Activated T-helper 9 cell treated with anti-CD3 and anti-CD28 coated beads, Interleukin-2, amount 50 U/mL, for 16 hours (primary cell): ENCODE measurements at regions not wholly inside any gene's neighbourhood (a gene's known extent, or its start where the extent isn't known, plus 50 kb on each side); places are given as distances from the start of the nearest gene placed in this dataset.
"Not testable (repeated sequence)": the region's sequence is repeated elsewhere in the genome, so short reads cannot be mapped to it uniquely, and the experiment has no call there.

Experiments
- DNase-seq: peaks from one replicate; pipeline ENCODE4 v3.0.0-alpha.2; 2020; ENCODE audit warnings: low read depth

DNA sequence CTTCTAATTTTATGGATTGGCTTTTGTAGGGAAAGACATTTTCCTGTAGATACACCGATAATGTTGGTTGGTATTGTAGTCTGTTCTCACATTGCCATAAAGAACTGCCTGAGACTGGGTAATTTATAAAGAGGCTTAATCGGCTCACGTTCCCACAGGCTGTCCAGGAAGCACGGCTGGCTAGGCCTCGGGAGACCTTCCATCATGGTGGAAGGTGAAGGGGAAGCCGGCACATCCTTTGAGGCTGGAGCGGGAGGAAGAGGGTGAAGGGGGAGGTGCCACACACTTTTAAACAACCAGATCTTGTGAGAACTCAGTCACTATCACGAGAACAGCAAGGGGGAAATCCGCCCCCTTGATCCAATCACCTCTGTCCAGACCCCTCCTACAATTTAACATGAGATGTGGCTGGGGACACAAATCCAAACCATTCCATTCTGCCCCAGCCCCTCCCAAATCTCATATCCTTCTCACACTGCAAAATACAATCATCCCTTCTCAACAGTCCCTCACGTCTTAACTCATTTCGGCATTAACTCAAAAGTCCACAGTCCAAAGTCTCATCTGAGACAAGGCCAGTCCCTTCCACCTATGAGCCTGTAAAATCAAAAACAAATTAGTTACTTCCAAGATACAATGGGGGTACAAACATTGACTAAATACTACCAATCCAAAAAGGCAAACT lies 66.7 kb upstream of the EIF5 start:
- DNase-seq = no peak

DNA sequence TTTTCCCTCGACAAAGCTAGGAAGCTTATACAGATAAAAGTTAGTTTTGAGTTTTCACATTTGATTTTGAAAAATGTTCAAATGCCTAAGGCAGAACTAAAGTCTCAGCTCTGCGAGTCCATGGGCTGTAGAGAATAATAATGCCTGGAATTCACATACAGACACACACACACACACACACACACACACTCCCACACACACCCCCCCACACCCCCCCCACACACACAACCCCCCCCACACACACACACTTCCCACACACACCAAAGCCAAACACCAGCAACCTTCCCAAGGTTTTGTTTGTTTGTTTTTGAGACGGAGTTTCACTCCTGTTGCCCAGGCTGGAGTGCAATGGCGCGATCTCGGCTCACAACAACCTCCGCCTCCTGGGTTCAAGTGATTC lies 62.8 kb upstream of the EIF5 start:
- no peak for DNase-seq

DNA sequence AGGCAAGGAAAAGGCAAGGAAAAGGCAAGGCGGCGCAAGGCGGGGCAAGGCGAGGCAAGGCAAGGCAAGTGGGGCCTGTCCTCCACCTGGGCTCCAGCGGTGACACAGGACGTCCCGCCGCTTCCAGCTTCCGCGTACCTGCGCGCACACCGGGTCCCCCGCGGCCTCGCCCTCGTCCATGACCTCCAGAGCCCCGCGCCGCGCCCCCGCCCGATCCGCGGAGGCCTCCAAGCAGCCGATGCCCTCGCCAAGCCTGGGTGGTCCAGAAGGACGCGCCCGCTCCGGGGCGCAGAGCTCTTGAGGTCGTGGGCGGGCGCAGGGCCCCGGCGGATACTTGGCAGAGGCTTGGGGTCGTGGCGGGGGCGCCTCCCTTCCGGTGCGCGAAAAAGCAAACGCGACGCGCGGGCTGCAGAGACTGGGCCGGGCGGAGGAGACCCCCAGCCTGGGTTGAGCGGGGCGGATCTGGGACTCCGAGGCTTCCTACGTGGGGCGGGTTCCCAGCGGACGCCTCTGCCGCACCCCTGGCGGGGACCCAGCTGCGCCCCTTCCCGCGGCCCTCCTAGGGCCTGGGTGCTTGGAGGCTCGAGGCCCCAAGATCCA lies 60.8 kb upstream of the EIF5 start:
- DNase-seq = no peak

DNA sequence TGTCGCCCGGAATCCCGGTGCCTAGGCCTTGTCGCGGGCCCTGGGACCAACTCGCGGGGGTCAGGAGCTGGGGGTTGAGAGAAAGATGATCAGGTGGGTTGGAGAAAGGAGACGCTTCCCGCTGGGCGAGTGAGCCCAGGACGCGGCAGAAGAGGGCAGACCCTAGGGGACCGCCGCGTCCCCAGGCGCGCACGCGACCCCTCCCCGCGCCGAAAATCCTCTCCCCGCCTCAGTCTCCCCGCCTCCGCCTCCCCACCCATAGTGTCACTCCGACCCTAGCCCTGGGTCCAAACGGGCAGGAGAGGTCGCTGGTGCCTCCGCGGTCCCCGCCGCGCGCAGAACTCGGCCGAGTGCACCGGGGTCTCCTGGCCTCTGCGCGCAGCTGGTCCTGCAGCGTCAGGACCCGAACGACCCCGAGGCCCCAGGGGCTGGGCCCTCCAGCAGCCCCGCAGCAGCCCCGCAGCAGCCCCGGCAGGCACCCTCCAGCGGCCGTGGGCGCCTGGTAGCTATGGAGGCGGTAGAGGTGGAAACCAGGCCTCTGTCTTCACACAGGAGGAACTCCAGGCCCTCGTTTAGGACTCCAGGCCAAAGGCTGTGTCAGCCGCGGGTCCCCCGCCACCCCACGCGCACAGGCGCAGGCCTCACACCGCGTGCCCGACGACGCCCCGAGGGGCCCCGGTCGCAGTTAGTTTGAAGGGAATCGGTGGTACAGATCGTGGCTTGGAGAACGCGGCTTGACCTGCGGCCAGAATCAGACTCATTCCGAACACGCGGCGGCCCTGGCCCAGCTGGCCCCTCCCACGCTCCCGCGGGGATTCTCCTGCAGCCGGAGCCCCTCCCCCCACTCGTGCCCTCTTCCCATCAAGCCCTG lies 60.1 kb upstream of the EIF5 start:
- no peak for DNase-seq

DNA sequence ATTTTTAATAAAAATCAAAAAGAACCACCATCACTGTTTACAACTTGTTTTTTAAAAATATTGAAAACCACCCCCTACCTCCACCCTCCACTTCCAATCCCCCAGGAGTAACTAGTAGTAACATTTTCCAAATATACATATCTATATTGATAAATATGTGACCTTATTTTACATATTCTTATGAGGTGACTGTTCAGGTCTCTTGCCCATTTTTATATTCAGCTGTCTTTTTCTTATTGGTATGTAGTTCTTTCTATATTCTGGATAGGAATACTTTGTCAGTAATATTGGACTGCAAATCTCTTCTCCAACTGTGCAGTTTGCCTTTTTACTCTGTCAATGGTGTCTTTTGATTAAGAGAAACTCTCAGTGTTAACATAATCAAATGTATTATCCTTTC lies 59.0 kb upstream of the EIF5 start:
- DNase-seq = no peak

DNA sequence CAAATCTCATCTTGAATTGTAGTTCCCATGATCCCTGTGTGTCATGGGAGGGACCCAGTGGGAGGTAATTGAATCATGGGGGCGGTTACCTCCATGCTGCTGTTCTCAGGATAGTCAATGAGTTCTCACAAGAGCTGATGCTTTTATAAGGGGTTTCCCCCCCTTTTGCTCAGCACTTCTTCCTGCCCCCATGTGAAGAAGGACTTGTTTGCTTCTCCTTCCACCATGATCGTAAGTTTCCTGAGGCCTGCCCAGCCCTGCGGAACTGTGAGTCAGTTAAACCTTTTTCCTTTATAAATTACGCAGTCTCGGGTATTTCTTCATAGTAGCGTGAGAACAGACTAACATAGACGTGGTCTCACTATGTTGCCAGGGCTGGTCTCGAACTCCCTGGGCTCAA lies 56.1 kb upstream of the EIF5 start:
- DNase-seq = no peak

DNA sequence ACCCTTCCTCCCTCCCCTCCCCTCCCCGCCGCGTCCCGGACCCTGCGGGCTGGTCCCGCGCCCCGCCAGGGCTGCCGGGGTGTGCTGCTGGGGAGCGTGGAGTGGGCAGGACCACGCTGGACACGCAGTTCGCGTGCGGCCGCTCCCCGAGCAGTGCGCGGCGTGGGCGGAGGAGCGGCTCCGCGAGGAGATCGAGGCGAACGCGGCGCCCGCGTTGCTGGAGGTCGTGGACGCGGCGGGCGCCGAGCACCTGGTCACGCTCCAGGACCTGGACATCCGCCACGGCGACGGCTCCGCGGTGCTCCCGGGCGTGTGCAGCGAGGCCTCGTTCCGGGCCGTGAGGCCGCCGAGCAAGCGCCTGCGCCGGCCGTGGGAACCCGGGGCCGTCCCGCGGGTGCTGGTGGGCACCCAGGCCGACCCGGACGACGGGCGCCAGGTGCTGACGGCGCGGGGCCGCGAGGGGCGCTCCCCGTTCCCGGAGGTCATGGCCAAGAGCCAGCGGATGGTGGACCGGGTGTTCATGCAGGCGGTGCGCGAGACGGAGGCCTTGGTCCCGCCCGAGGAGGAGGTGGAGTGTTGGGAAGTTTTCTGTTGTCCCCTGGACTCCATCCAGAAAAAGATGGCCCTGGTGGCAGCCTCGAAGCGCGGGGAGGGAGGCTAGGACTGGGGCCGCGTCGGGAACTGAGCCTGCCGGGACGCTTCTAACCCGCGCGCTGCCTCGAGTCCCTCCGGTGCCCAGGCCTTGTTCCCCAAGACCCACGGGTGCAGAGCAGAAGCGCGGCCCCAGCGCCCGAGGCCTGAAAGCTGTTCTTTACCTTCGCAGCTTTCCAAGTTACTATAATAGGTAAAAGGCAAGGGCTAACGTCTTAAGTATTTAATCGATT lies 54.7 kb upstream of the EIF5 start:
- DNase-seq = no peak

DNA sequence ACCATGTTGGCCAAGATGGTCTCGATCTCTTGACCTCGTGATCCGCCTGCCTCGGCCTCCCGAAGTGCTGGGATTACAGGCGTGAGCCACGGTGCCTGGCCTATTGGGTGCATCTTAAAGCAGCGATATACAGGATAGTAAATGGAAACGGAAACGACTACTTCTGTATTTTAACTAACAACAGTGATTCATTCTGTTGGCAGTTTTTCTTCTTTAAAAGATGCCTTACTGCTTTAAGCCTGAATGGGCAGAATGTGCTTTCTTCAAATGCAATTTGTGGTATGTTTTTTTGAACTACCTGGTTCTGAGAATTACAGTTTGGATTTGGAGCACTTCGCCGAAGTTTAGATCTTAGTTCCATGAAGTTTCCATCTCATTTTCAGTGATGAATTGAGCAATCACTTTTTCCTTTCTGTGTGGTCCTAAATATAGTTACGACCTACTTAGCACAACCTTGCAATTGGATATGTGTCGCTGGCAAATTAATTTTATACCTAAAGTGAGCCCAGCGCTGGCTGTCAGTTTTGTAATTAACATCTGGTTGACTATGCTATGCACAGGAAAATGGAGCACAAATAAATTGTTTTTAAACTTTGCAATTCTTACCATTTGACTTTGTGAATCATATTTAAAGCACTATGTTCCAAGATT lies 53.6 kb upstream of the EIF5 start:
- DNase-seq = no peak

DNA sequence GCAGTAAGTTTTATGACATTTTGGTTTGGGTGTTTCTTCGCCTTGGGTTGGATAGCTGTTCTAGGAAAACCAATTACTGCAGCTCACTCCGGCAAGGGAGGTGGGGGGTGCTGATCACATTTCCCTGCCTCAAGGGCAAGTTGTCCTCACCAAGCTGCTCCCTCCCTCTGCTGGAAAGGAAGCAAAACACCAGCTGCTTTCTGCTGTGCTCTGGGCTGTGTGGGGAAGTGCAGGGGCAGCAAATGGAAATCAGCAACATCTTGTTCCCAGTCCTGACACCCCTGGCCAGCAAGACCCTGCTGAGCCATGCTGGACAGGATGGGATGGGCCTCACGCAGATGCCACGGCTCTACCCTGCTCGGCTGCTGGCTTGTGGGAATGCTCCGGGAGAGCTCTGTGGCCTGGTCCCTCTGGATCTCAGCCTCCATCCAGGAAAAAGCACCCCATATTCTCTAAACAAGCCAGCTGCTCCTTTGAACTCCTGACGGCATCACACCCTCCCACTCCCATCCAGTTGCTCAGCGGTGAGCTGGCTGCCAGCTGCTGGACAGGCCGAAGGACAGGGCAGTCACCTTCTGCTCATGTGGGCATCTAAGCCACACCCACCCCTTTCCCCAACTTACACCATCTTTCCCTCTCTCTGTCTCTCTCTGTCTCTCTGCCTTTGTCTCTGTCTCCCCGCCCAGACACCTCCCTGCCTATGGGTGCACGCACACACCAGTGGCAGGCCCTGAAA lies 52.4 kb upstream of the EIF5 start:
- no peak for DNase-seq

DNA sequence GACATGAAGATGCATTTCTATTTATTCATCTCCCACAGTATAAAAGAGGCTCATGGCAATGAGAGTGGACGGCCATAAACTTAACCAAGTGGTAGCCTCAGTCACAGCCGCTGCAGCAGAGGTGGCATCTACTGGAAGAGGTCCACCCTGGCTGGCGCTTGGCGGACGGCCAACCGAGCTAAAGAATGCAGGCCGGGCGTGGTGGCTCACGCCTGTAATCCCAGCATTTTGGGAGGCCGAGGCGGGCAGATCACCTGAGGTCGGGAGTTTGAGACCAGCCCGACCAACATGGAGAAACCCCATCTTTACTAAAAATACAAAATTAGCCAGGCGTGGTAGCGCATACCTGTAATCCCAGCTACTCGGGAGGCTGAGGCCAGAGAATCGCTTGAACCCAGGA lies 51.7 kb upstream of the EIF5 start:
- not testable (repeated sequence) for DNase-seq

DNA sequence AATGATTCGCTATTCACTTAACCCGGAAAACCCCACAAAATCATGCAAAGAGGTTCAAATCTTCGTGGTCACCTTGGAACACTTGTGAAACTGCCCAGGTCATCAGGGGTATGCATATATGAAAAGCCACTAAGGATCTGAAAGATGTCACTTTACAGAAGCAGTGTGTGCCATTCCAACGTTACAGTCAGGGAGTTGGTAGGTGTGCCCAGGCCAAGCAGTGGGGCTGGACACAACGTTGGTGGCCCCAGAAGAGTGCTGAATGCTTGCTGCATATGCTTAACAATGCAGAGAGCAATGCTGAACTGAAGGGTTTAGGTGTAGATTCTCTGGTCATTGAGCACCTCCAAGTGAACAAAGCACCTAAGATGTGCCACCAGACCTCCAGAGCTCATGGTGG lies 51.1 kb upstream of the EIF5 start:
- DNase-seq = no peak

DNA sequence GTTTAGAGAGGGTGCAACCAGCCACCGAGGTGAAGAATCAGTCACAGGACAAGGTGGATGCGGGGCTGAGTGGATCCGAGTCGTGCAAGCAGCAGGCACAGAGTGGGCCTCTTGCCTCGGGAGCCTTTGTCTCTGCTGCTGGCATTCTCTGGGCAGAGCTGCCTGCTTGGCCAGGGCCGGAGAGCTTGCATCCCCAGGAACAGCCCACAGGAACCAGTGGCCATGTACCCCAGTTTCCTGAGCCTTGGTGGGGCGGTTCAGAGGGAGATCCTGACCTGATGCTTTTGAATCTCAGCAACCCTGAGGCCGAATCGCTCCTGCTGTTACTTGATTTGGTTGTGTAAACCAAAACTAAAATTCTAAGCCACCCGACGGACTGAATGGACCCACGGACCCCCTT lies 50.1 kb upstream of the EIF5 start:
- no peak for DNase-seq
